IMR-90 (cell line): ENCODE measurements at regions not wholly inside any gene's neighbourhood (a gene's known extent, or its start where the extent isn't known, plus 50 kb on each side); places are given as distances from the start of the nearest gene placed in this dataset.

Experiments
- ATAC-seq: fragments of 200-7000 bp; cut with Tn5 transposase; 2 replicates; pipeline ENCODE4 v1.9.1; 2020; ENCODE audit warnings: low read depth, mild to moderate bottlenecking, moderate library complexity
- BruUV-seq: library from RNA; stranded (reverse); fragments of 400-500 nt; replicated peaks from 2 replicates; lab custom pipeline; 2021; lab: Mats Ljungman, UMichigan
- CTCF ChIA-PET: fragments of 300-600 bp; formaldehyde crosslinking; extraction: SDS; loops from one replicate; lab custom pipeline; 2021; ENCODE audit warnings: antibody characterized with exemption; lab: Yijun Ruan, JAX
- POLR2A ChIA-PET: fragments of 300-600 bp; sonication (Branson Sonifier 250); formaldehyde crosslinking; loops from one replicate; lab custom pipeline; 2022; ENCODE audit warnings: antibody characterized with exemption; ENCODE audit not compliant: unreplicated experiment; lab: Charles Lee
- DNase-seq: peaks from one replicate; pipeline ENCODE4 v3.0.0; 2013
- H2AFZ ChIP-seq: replicated peaks from 2 replicates; pipeline ENCODE3; 2013; ENCODE audit warnings: low read length, mild to moderate bottlenecking; ENCODE audit not compliant: poor library complexity
- H2AK5ac ChIP-seq: 2 replicates; pipeline ENCODE4 v1.6.1; 2013; ENCODE audit warnings: low read depth, low read length, inconsistent platforms
- H2AK9ac ChIP-seq: replicated peaks from 2 replicates; pipeline ENCODE3; 2013; ENCODE audit warnings: mild to moderate bottlenecking, low read depth, low read length, moderate library complexity; ENCODE audit not compliant: poor library complexity
- H2BK120ac ChIP-seq: 2 replicates; pipeline ENCODE4 v1.6.1; 2013; ENCODE audit warnings: low read depth, low read length, inconsistent platforms
- H2BK15ac ChIP-seq: 3 replicates; pipeline ENCODE4 v1.6.1; 2013; ENCODE audit warnings: low read depth, low read length, inconsistent platforms
- H2BK20ac ChIP-seq: 2 replicates; pipeline ENCODE4 v1.6.1; 2013; ENCODE audit warnings: low read depth, mild to moderate bottlenecking, inconsistent platforms, low read length, moderate library complexity
- H2BK5ac ChIP-seq: 2 replicates; pipeline ENCODE4 v1.6.1; 2013; ENCODE audit warnings: mild to moderate bottlenecking, low read depth, low read length, inconsistent platforms; ENCODE audit not compliant: poor library complexity, severe bottlenecking
- H3K14ac ChIP-seq: replicated peaks from 2 replicates; pipeline ENCODE4 v1.6.1; 2013; ENCODE audit warnings: low read depth, low read length, inconsistent platforms
- H3K18ac ChIP-seq: 2 replicates; pipeline ENCODE4 v1.6.1; 2013; ENCODE audit warnings: low read depth, low read length, control low read depth
- H3K23ac ChIP-seq: 2 replicates; pipeline ENCODE4 v1.6.1; 2013; ENCODE audit warnings: low read depth, low read length, inconsistent platforms
- H3K27ac ChIP-seq: 2 replicates; pipeline ENCODE4 v1.5.1; 2013; ENCODE audit warnings: mild to moderate bottlenecking, control low read depth, low read length; ENCODE audit not compliant: insufficient read depth
- H3K27me3 ChIP-seq: 2 replicates; pipeline ENCODE4 v1.6.1; 2013; ENCODE audit warnings: low read length; ENCODE audit not compliant: control insufficient read depth, insufficient read depth
- H3K36me3 ChIP-seq: 2 replicates; pipeline ENCODE4 v1.6.1; 2013; ENCODE audit warnings: low read length, mixed read lengths; ENCODE audit not compliant: control insufficient read depth, insufficient read depth
- H3K4ac ChIP-seq: 2 replicates; pipeline ENCODE4 v1.6.1; 2013; ENCODE audit warnings: low read depth, low read length, inconsistent platforms
- H3K4me1 ChIP-seq: 2 replicates; pipeline ENCODE4 v1.6.1; 2013; ENCODE audit warnings: low read length, mixed read lengths; ENCODE audit not compliant: control insufficient read depth, insufficient read depth
- H3K4me2 ChIP-seq: 2 replicates; pipeline ENCODE4 v1.6.1; 2013; ENCODE audit warnings: low read depth, mild to moderate bottlenecking, control low read depth, low read length, moderate library complexity
- H3K4me3 ChIP-seq: 2 replicates; pipeline ENCODE4 v1.5.1; 2013; ENCODE audit warnings: low read depth, mild to moderate bottlenecking, control low read depth, low read length, moderate library complexity; ENCODE audit not compliant: insufficient read depth
- H3K56ac ChIP-seq: 2 replicates; pipeline ENCODE4 v1.6.1; 2013; ENCODE audit warnings: low read length, inconsistent platforms; ENCODE audit not compliant: insufficient read depth; ENCODE audit errors: extremely low read depth
- H3K79me1 ChIP-seq, 2 experiments: 2 replicates each; pipeline ENCODE4 v1.6.1; 2013; ENCODE audit warnings: low read length in 2 of 2, inconsistent platforms in 1 of 2, low read depth in 1 of 2
- H3K9ac ChIP-seq: 2 replicates; pipeline ENCODE4 v1.6.1; 2013; ENCODE audit warnings: low read depth, low read length, control low read depth
- H3K9me1 ChIP-seq: 2 replicates; pipeline ENCODE4 v1.6.1; 2013; ENCODE audit warnings: low read length, inconsistent platforms; ENCODE audit not compliant: insufficient read depth
- H3K9me3 ChIP-seq: 2 replicates; pipeline ENCODE4 v1.6.1; 2013; ENCODE audit warnings: low read length; ENCODE audit not compliant: control insufficient read depth, insufficient read depth
- H4K20me1 ChIP-seq: 2 replicates; pipeline ENCODE4 v1.6.1; 2013; ENCODE audit warnings: low read length, inconsistent platforms; ENCODE audit not compliant: insufficient read depth
- H4K5ac ChIP-seq: 2 replicates; pipeline ENCODE4 v1.6.1; 2013; ENCODE audit warnings: mild to moderate bottlenecking, low read depth, low read length, control low read depth
- H4K8ac ChIP-seq, 2 experiments: 2 replicates each; pipeline ENCODE4 v1.6.1; 2013; ENCODE audit warnings: low read depth in 2 of 2, low read length in 2 of 2, control low read depth in 1 of 2, inconsistent platforms in 1 of 2
- H4K91ac ChIP-seq: 2 replicates; pipeline ENCODE4 v1.6.1; 2013; ENCODE audit warnings: low read depth, low read length, inconsistent platforms; ENCODE audit not compliant: insufficient read depth
- BHLHE40 ChIP-seq: fragments of 150-350 bp; IDR thresholded peaks from 2 replicates; pipeline ENCODE4 v1.6.1; 2016; ENCODE audit warnings: mild to moderate bottlenecking, low read depth, low read length
- MAZ ChIP-seq: IDR thresholded peaks from 2 replicates; pipeline ENCODE4 v1.6.1; 2012; ENCODE audit warnings: low read depth, mild to moderate bottlenecking, low read length, improper control_type of control experiment, moderate library complexity, borderline replicate concordance
- WGBS, 2 experiments: methylation state at CpG; one replicate each; pipeline versions ENCODE4 v1.1.5 to v1.1.7; 2013; ENCODE audit warnings: missing lambda C conversion rate in 2 of 2; ENCODE audit not compliant: insufficient read length in 1 of 2; ENCODE audit errors: extremely low coverage in 2 of 2; 5-methylcytosine and 5-hydroxymethylcytosine counted together
- dilution Hi-C: fragments of 300-500 bp; cut with HindIII; formaldehyde crosslinking; loops from one replicate; pipeline ENCODE4 v1.14.3; 2018; ENCODE audit warnings: low sequenced_read_pairs; ENCODE audit not compliant: unreplicated experiment
- in situ Hi-C: fragments of 300-500 bp; cut with MboI; formaldehyde crosslinking; loops from 3 replicates; pipeline ENCODE4 v1.14.3; 2019; ENCODE audit warnings: low sequenced_read_pairs, inconsistent platforms, mixed read lengths
- intact Hi-C: fragments of 100-400 bp; cut with micrococcal nuclease; formaldehyde crosslinking; loops from 2 replicates; pipeline ENCODE4 v1.10.0; 2022

DNA sequence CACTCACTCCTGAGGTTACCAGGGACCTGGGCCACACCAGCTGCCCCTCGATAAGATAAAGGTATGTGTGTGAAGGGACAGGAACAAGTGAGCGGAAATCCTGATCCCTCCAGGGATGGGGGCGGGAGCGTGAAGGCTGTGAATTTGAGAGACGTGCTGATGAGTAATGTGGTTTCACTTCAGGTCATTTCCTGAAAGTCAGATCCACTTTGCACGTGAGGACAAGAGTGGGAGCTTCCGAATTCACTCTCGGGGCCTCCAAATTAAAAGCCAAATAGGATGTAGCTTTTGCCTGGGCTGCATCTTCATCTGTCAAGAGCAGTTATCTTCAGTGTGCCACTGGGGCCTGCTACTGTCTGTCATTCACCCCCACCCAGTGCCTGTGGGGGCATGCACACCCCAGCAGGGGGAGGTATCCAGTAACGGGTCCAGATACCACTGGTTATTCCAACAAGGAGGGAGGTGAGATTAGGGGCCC is 87.4 kb upstream of the LHX1 start:
- Histone ChIP-seq H3K27ac (no peak overlapping the region), H3K9me1 (peaks cover 8% of the 10 kb centered on the region), H3K4me2 (no peak overlapping the region), H2BK20ac (peak overlapping the region; percentile 61), H3K14ac (peak overlapping the region; percentile 45; the same call in 1 of the 2 replicates), H3K56ac (peak overlapping the region; percentile 47; the same call in 1 of the 2 replicates), H2BK120ac (peak overlapping the region; percentile 50), H3K23ac (no peak overlapping the region), H2BK5ac (no peak overlapping the region), H3K9me3 (no peaks in the 10 kb centered on the region), H4K5ac (peak overlapping the region; percentile 23; the same call in 1 of the 2 replicates), H2AK9ac (peak overlapping the region; percentile 73), H4K20me1 (no peaks in the 10 kb centered on the region), H3K36me3 (no peaks in the 10 kb centered on the region), H3K79me1 (no peaks in the 10 kb centered on the region), H3K9ac (no peak overlapping the region), H3K18ac (no peak overlapping the region), H3K4ac (peak overlapping the region; percentile 83), H3K4me3 (no peak overlapping the region), H3K4me1 (peaks cover 13% of the 10 kb centered on the region), H2AFZ (peak overlapping the region; percentile 81), H4K8ac (peak overlapping the region in 1 of 2 experiments; percentile 78; a peak in 1 of 4 replicates), H4K91ac (peak overlapping the region; percentile 32; the same call in 1 of the 2 replicates), H2AK5ac (peak overlapping the region; percentile 19), H3K27me3 (no peaks in the 10 kb centered on the region; the same call in 1 of the 2 replicates), H2BK15ac (no peak overlapping the region; the same call in 2 of the 3 replicates)
- ATAC-seq (no peak), DNase-seq (peak; percentile 63)
- TF ChIP-seq BHLHE40 (peak; percentile 93), MAZ (no peak)
- WGBS, 2 experiments, result no CpG with 5 or more reads among the region's 9 CpGs
- POLR2A ChIA-PET, result no interaction called here
- CTCF ChIA-PET, result no interaction called here
- in situ Hi-C loops (no loop called here), intact Hi-C loops (loop anchor here (10.0 kb wide), 1 partner anchor 85 kb away; the partner anchor contains the start of gene LHX1), dilution Hi-C loops (no loop called here)
- no TSS peak for BruUV-seq
